ENCODE measurements at regions not wholly inside any gene's neighbourhood (a gene's known extent, or its start where the extent isn't known, plus 50 kb on each side); places are given as distances from the start of the nearest gene placed in this dataset.

- no peak overlapping the region for H3K27ac ChIP-seq
- TF ChIP-seq, protein P1, sequence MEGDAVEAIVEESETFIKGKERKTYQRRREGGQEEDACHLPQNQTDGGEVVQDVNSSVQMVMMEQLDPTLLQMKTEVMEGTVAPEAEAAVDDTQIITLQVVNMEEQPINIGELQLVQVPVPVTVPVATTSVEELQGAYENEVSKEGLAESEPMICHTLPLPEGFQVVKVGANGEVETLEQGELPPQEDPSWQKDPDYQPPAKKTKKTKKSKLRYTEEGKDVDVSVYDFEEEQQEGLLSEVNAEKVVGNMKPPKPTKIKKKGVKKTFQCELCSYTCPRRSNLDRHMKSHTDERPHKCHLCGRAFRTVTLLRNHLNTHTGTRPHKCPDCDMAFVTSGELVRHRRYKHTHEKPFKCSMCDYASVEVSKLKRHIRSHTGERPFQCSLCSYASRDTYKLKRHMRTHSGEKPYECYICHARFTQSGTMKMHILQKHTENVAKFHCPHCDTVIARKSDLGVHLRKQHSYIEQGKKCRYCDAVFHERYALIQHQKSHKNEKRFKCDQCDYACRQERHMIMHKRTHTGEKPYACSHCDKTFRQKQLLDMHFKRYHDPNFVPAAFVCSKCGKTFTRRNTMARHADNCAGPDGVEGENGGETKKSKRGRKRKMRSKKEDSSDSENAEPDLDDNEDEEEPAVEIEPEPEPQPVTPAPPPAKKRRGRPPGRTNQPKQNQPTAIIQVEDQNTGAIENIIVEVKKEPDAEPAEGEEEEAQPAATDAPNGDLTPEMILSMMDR (IDR thresholded peaks at IDR 0.05) = no peak
- no peaks in the 10 kb centered on the region for H3K9me3 ChIP-seq
- H3K36me3 ChIP-seq = no peaks in the 10 kb centered on the region
- H3K4me1 ChIP-seq (ENCODE audit: control insufficient read depth in 1 of 2, low read depth in 2 of 2) = no peaks in the 10 kb centered on the region
- ATAC-seq (ENCODE audit: insufficient number of reproducible peaks, low FRiP score, low read depth) (no peak), DNase-seq (ENCODE audit: low spot score) (no peak)
- no peaks in the 10 kb centered on the region for H3K27me3 ChIP-seq (replicated peaks; ENCODE audit: insufficient read depth)
- no peak overlapping the region for H3K4me3 ChIP-seq
Observed at GRCh38 chr10:107444443-107444842, 279.9 kb upstream of the SORCS1 start.

DNA sequence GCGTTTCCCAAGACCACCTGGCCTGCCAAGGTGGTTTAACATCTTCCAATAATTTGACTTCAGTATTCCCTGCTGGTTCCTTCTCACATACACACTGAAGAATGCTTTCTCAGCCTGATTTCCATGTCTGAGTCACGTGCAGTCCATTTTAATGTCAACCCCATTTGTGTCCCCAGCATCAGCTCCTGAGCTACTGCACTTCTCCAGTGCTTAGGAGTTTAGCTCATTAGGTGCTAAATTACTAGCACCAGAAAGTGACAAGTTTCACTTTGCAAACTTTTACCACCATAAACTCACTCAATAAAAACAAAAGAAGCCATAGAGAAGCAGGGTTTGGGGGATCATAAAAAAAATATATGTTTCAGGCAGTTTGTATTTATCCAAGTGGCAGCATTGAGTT lies 279.3 kb upstream of the SORCS1 start:
- no peaks in the 10 kb centered on the region for H3K4me1 ChIP-seq (ENCODE audit: control insufficient read depth in 1 of 2, low read depth in 2 of 2)
- TF ChIP-seq, protein P1 (IDR thresholded peaks at IDR 0.05) = no peak
- no peaks in the 10 kb centered on the region for H3K9me3 ChIP-seq
- no peak overlapping the region for H3K27ac ChIP-seq
- H3K27me3 ChIP-seq (replicated peaks; ENCODE audit: insufficient read depth) = no peaks in the 10 kb centered on the region
- H3K36me3 ChIP-seq = no peaks in the 10 kb centered on the region
- no peak overlapping the region for H3K4me3 ChIP-seq
- ATAC-seq (ENCODE audit: insufficient number of reproducible peaks, low FRiP score, low read depth) (no peak), DNase-seq (ENCODE audit: low spot score) (no peak)

- TF ChIP-seq, protein P1 (IDR thresholded peaks at IDR 0.05) = no peak
- Histone ChIP-seq H3K36me3 (no peaks in the 10 kb centered on the region), H3K27me3 (replicated peaks; ENCODE audit: insufficient read depth) (no peaks in the 10 kb centered on the region), H3K4me3 (no peak overlapping the region), H3K9me3 (no peaks in the 10 kb centered on the region), H3K4me1 (ENCODE audit: control insufficient read depth in 1 of 2, low read depth in 2 of 2) (no peaks in the 10 kb centered on the region), H3K27ac (no peak overlapping the region)
- ATAC-seq (ENCODE audit: insufficient number of reproducible peaks, low FRiP score, low read depth) = no peak
- no peak for DNase-seq (ENCODE audit: low spot score)
Observed at GRCh38 chr10:107443326-107443725, 278.8 kb upstream of the SORCS1 start.

DNA sequence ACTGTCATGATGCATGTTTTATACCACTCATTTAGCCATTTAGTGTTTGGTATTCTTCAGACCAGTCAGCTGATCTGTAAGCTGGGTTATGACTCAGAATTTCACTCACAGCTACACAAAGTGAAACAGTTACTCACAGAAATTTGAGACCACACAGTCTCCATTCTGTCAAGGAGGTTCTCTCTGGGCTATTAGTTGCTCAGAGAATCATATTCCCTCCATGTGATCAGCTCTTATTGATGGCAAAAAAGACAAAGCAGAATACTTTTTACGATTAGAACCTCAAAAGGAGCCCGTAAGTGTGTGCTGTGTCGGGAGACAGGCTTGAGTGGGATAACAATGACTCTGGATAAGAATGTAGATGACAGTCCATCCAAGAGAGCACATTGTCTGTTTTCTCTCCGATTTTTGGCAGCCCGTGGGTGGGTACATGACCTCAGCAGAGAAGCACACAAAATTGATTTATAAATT lies 277.6 kb upstream of the SORCS1 start:
- ATAC-seq (ENCODE audit: insufficient number of reproducible peaks, low FRiP score, low read depth) = no peak
- H3K27ac ChIP-seq = no peak overlapping the region
- TF ChIP-seq, protein P1 (IDR thresholded peaks at IDR 0.05) = no peak
- no peak overlapping the region for H3K4me3 ChIP-seq
- no peaks in the 10 kb centered on the region for H3K36me3 ChIP-seq
- no peaks in the 10 kb centered on the region for H3K27me3 ChIP-seq (replicated peaks; ENCODE audit: insufficient read depth)
- no peak for DNase-seq (ENCODE audit: low spot score)
- H3K9me3 ChIP-seq = no peaks in the 10 kb centered on the region
- H3K4me1 ChIP-seq (ENCODE audit: control insufficient read depth in 1 of 2, low read depth in 2 of 2) = no peaks in the 10 kb centered on the region

DNA sequence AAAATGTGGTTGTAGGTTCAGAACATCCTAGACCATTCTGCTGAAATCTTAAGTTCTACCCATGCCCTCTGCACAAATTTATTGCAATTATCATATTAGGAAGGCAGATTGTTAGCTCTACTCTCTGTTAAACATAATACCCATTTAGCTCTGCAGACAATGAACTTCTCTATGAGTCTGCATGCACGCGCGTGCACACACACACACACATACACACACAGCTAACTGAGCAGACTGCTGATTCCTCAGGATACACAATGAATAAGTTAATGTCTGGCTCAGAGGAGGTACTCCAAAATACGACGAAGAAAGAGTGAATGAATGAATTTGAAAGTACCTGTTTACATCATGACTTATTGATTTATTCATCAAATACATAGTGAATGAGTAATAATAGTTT lies 276.2 kb upstream of the SORCS1 start:
- Histone ChIP-seq H3K27ac (no peak overlapping the region), H3K36me3 (no peaks in the 10 kb centered on the region), H3K27me3 (replicated peaks; ENCODE audit: insufficient read depth) (no peaks in the 10 kb centered on the region), H3K9me3 (no peaks in the 10 kb centered on the region), H3K4me3 (no peak overlapping the region), H3K4me1 (ENCODE audit: control insufficient read depth in 1 of 2, low read depth in 2 of 2) (no peaks in the 10 kb centered on the region)
- TF ChIP-seq, protein P1 (IDR thresholded peaks at IDR 0.05) = no peak
- ATAC-seq (ENCODE audit: insufficient number of reproducible peaks, low FRiP score, low read depth) (no peak), DNase-seq (ENCODE audit: low spot score) (no peak)
